ENCODE measurements at regions not wholly inside any gene's neighbourhood (a gene's known extent, or its start where the extent isn't known, plus 50 kb on each side); places are given as distances from the start of the nearest gene placed in this dataset.
"Not testable (repeated sequence)": the region's sequence is repeated elsewhere in the genome, so short reads cannot be mapped to it uniquely, and the experiment has no call there.

GRCh38 chr15:34642247-34642646 is 58.8 kb upstream of the GOLGA8B start:
- Histone ChIP-seq H3K36me3 (no peaks in the 10 kb centered on the region), H3K27me3 (no peaks in the 10 kb centered on the region), H3K4me3 (no peak overlapping the region), H3K9me3 (no peaks in the 10 kb centered on the region), H3K4me1 (no peaks in the 10 kb centered on the region), H3K27ac (no peak overlapping the region)
- no peak for TF ChIP-seq CTCF (IDR thresholded peaks at IDR 0.05)
- no peak for DNase-seq (ENCODE audit: low spot score)

- Histone ChIP-seq H3K36me3 (no peaks in the 10 kb centered on the region), H3K4me3 (no peak overlapping the region), H3K9me3 (no peaks in the 10 kb centered on the region), H3K4me1 (no peaks in the 10 kb centered on the region), H3K27ac (no peak overlapping the region), H3K27me3 (no peaks in the 10 kb centered on the region)
- no peak for TF ChIP-seq CTCF (IDR thresholded peaks at IDR 0.05)
- DNase-seq (ENCODE audit: low spot score): no peak
Measured at GRCh38 chr15:34640661-34641060, 57.2 kb upstream of the GOLGA8B start.

- Histone ChIP-seq H3K4me1 (no peaks in the 10 kb centered on the region), H3K27ac (no peak overlapping the region), H3K4me3 (no peak overlapping the region), H3K27me3 (no peaks in the 10 kb centered on the region), H3K36me3 (no peaks in the 10 kb centered on the region), H3K9me3 (no peaks in the 10 kb centered on the region)
- TF ChIP-seq CTCF (IDR thresholded peaks at IDR 0.05): no peak
- DNase-seq (ENCODE audit: low spot score): no peak
Measured at GRCh38 chr15:34637305-34637704, 53.9 kb upstream of the GOLGA8B start.

GRCh38 chr15:34633602-34634001 is 50.2 kb upstream of the GOLGA8B start:
- not testable (repeated sequence) for H3K4me3 ChIP-seq; H3K36me3 ChIP-seq; H3K27ac ChIP-seq; H3K4me1 ChIP-seq; H3K27me3 ChIP-seq; H3K9me3 ChIP-seq; DNase-seq (ENCODE audit: low spot score)
